ENCODE measurements at regions not wholly inside any gene's neighbourhood (a gene's known extent, or its start where the extent isn't known, plus 50 kb on each side); places are given as distances from the start of the nearest gene placed in this dataset.
A peak's percentile ranks its signal among the peaks of the same experiment; 100 is the strongest.

DNA sequence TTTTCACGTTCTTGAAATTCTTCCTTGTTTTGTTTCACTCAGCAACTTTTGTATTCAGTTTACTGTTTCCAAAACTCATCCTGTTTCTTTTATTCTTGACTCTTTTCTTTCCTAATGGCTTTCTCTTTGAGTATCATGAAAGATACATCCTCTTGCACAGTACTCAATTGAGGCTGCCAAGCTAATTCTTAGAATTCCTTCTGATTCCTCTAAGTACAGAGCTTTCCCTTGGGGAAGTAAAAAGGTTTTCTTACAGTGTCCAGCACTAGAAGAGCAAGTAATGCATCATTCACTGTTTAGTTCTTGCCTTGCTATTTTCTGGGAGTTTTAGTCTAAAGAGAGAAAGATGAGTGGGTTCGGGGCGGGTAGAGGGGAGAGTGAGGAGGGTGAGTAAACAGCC, 154.1 kb downstream of the NEDD1 start:
- DNase-seq = no peak
- no peak for FAIRE-seq
- Histone ChIP-seq H3K27ac (ENCODE audit: low read depth in 2 of 2, low read length in 2 of 2) (no peak overlapping the region), H3K4me3 (ENCODE audit: low read length in 3 of 3) (no peak overlapping the region), H3K9ac (ENCODE audit: low read length in 3 of 3) (no peak overlapping the region), H3K27me3 (ENCODE audit: control insufficient read depth, insufficient read depth, low read length) (no peaks in the 10 kb centered on the region), H3K4me1 (ENCODE audit: control insufficient read depth in 2 of 3, insufficient read depth in 2 of 3, low read depth in 1 of 3, low read length in 3 of 3) (no peaks in the 10 kb centered on the region), H3K9me3 (ENCODE audit: control insufficient read depth in 2 of 3, insufficient read depth in 1 of 3, low read length in 3 of 3) (peaks cover 0 to 4% (median 0%) of the 10 kb centered on the region in 3 donors), H3K36me3 (ENCODE audit: control insufficient read depth in 2 of 3, insufficient read depth in 3 of 3, low read length in 3 of 3) (no peaks in the 10 kb centered on the region)
- TF ChIP-seq, protein P1, sequence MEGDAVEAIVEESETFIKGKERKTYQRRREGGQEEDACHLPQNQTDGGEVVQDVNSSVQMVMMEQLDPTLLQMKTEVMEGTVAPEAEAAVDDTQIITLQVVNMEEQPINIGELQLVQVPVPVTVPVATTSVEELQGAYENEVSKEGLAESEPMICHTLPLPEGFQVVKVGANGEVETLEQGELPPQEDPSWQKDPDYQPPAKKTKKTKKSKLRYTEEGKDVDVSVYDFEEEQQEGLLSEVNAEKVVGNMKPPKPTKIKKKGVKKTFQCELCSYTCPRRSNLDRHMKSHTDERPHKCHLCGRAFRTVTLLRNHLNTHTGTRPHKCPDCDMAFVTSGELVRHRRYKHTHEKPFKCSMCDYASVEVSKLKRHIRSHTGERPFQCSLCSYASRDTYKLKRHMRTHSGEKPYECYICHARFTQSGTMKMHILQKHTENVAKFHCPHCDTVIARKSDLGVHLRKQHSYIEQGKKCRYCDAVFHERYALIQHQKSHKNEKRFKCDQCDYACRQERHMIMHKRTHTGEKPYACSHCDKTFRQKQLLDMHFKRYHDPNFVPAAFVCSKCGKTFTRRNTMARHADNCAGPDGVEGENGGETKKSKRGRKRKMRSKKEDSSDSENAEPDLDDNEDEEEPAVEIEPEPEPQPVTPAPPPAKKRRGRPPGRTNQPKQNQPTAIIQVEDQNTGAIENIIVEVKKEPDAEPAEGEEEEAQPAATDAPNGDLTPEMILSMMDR (IDR thresholded peaks at IDR 0.05; ENCODE audit: borderline replicate concordance, extremely low read depth, insufficient read depth) = no peak
- intact Hi-C loops (cut with DNase I) = no loop called here

DNA sequence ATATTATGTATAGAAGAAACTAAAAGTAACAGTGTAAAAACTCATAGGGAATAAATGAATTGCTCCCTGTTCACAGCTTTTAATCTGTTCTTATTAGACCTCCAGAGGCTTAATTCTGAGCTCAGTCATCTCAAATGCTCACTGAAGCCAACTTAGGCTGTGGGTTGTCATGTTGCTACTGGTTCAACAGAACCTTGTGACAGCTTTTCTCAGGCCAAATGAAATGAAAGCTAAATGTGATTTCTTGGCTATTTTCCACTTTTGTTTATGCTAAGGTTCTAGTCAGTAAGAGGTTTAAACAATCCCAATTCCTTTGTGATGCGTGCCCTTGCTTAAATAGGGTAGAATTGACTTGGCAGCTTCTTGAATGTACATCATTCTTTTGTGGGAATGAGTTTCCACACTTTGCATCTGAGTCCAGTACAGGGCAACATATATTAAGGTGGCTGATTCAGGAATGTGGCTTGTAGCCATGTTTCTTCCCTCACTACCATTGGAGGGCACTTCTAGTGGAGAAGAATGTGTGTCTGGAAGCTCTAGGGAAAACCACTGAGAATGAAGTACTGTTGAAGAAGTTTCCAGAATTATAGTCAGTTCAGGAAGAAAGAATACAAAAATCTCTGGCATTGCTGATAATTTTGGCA, 156.4 kb downstream of the NEDD1 start:
- Histone ChIP-seq H3K27ac (ENCODE audit: low read depth in 2 of 2, low read length in 2 of 2) (no peak overlapping the region), H3K9me3 (ENCODE audit: control insufficient read depth in 2 of 3, insufficient read depth in 1 of 3, low read length in 3 of 3) (peaks cover 0 to under 1% (median 0%) of the 10 kb centered on the region in 3 donors), H3K9ac (ENCODE audit: low read length in 3 of 3) (no peak overlapping the region), H3K27me3 (ENCODE audit: control insufficient read depth, insufficient read depth, low read length) (no peaks in the 10 kb centered on the region), H3K4me3 (ENCODE audit: low read length in 3 of 3) (no peak overlapping the region), H3K4me1 (ENCODE audit: control insufficient read depth in 2 of 3, insufficient read depth in 2 of 3, low read depth in 1 of 3, low read length in 3 of 3) (no peaks in the 10 kb centered on the region), H3K36me3 (ENCODE audit: control insufficient read depth in 2 of 3, insufficient read depth in 3 of 3, low read length in 3 of 3) (no peaks in the 10 kb centered on the region)
- intact Hi-C loops (cut with DNase I) = no loop called here
- DNase-seq (no peak), FAIRE-seq (no peak)
- TF ChIP-seq, protein P1 (IDR thresholded peaks at IDR 0.05; ENCODE audit: borderline replicate concordance, extremely low read depth, insufficient read depth) = no peak

DNA sequence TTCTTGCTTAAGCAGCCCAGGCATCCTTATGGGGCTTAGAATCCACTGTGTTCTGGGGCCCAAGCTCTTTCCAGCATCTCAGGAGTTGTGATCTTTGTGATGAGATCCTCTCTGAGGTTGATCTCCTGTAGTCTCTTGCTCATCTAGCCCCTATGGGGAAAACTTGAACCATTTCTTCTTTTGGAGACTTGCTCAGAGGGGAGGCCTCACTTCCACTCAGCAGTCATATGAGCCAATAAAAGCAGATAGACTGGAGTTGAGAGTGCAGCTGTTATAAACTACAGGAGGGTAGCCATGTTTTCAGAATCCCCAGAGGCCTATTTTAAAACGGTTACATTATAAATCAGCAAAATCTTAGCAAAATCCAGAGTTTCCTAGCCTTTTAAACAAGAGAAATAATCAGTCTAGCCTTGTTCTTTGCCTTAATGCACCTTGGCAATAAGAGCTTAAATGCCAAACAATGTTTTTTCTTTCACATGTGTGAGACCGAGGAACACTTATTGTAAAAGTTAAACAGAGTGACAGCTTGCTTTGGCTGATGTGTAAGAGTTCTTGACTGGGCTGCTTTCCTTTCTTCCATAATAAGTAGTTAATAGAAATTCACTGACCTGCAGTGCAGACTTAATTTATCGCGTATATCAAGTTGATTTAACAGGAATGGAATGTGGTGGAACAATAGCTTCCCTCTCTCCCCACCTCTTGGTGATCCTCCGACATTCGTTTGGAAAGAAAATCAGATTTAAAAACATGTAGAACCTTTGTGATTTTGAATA, 168.3 kb downstream of the NEDD1 start:
- H3K4me3 ChIP-seq (ENCODE audit: low read length in 3 of 3) = peak overlapping the region in 1 of 3 donors; percentile 11
- H3K27me3 ChIP-seq (ENCODE audit: control insufficient read depth, insufficient read depth, low read length) = no peaks in the 10 kb centered on the region
- no peaks in the 10 kb centered on the region for H3K4me1 ChIP-seq (ENCODE audit: control insufficient read depth in 2 of 3, insufficient read depth in 2 of 3, low read depth in 1 of 3, low read length in 3 of 3)
- no peak overlapping the region for H3K9ac ChIP-seq (ENCODE audit: low read length in 3 of 3)
- intact Hi-C loops (cut with DNase I) = no loop called here
- no peaks in the 10 kb centered on the region for H3K36me3 ChIP-seq (ENCODE audit: control insufficient read depth in 2 of 3, insufficient read depth in 3 of 3, low read length in 3 of 3)
- no peak overlapping the region for H3K27ac ChIP-seq (ENCODE audit: low read depth in 2 of 2, low read length in 2 of 2)
- no peaks in the 10 kb centered on the region for H3K9me3 ChIP-seq (ENCODE audit: control insufficient read depth in 2 of 3, insufficient read depth in 1 of 3, low read length in 3 of 3)
- DNase-seq = peak in 2 of 5 donors; percentile 83 to 86
- TF ChIP-seq, protein P1 (IDR thresholded peaks at IDR 0.05; ENCODE audit: borderline replicate concordance, extremely low read depth, insufficient read depth) = no peak
- FAIRE-seq = no peak

Measured in kidney (tissue), 13 donors.